Lower lobe of right lung (tissue), 2 donors: ENCODE measurements at regions not wholly inside any gene's neighbourhood (a gene's known extent, or its start where the extent isn't known, plus 50 kb on each side); places are given as distances from the start of the nearest gene placed in this dataset.

Source experiments
- ATAC-seq, 2 donors: fragments of 200-7000 bp; cut with Tn5 transposase; one replicate each; pipeline ENCODE4 v1.9.1; 2020 to 2022; ENCODE audit warnings: mild to moderate bottlenecking in 2 of 2, moderate library complexity in 2 of 2
- DNase-seq: peaks from one replicate; pipeline ENCODE4 v3.0.0-alpha.2; 2020
- H3K27ac ChIP-seq: fragments of 200-600 bp; one replicate; pipeline ENCODE4 v1.8.0; 2022
- H3K27me3 ChIP-seq: fragments of 200-600 bp; one replicate; pipeline ENCODE4 v1.8.0; 2022; ENCODE audit warnings: low read depth
- H3K36me3 ChIP-seq: fragments of 200-600 bp; one replicate; pipeline ENCODE4 v1.8.0; 2022; ENCODE audit warnings: mild to moderate bottlenecking
- H3K4me1 ChIP-seq: fragments of 200-600 bp; one replicate; pipeline ENCODE4 v1.8.0; 2022
- H3K4me3 ChIP-seq: fragments of 200-600 bp; one replicate; pipeline ENCODE4 v1.8.0; 2022; ENCODE audit warnings: mild to moderate bottlenecking
- H3K9me3 ChIP-seq: fragments of 200-600 bp; one replicate; pipeline ENCODE4 v1.8.0; 2022
- CTCF ChIP-seq: fragments of 200-600 bp; IDR thresholded peaks from one replicate; pipeline ENCODE4 v1.8.0; 2022; ENCODE audit warnings: antibody characterized with exemption, mild to moderate bottlenecking
- intact Hi-C: fragments of 100-400 bp; cut with DNase I; formaldehyde crosslinking; loops from one replicate; pipeline ENCODE4 v1.11.0; 2022
- donor health status: DM: no; HTN: yes; CAD: no; lungs with severe emphysema.

- Histone ChIP-seq H3K36me3 (no peaks in the 10 kb centered on the region), H3K4me1 (no peaks in the 10 kb centered on the region), H3K27ac (no peak overlapping the region), H3K4me3 (no peak overlapping the region), H3K27me3 (no peaks in the 10 kb centered on the region), H3K9me3 (no peaks in the 10 kb centered on the region)
- no peak for TF ChIP-seq CTCF
- intact Hi-C loops, result no loop called here
- DNase-seq (no peak), ATAC-seq (no peak)
Measured at GRCh38 chr17:33940769-33941370, 314.2 kb upstream of the CCL2 start.

GRCh38 chr17:33941744-33942143 is 313.3 kb upstream of the CCL2 start:
- DNase-seq (no peak), ATAC-seq (no peak)
- TF ChIP-seq CTCF, result no peak
- Histone ChIP-seq H3K9me3 (no peaks in the 10 kb centered on the region), H3K4me1 (no peaks in the 10 kb centered on the region), H3K27me3 (no peaks in the 10 kb centered on the region), H3K4me3 (no peak overlapping the region), H3K36me3 (no peaks in the 10 kb centered on the region), H3K27ac (no peak overlapping the region)
- intact Hi-C loops, result no loop called here

GRCh38 chr17:33942414-33942813 is 312.7 kb upstream of the CCL2 start:
- H3K9me3 ChIP-seq, result no peaks in the 10 kb centered on the region
- DNase-seq, result no peak
- no peak for TF ChIP-seq CTCF
- intact Hi-C loops, result no loop called here
- H3K4me3 ChIP-seq, result no peak overlapping the region
- no peaks in the 10 kb centered on the region for H3K36me3 ChIP-seq
- H3K27me3 ChIP-seq, result no peaks in the 10 kb centered on the region
- ATAC-seq, result no peak
- no peak overlapping the region for H3K27ac ChIP-seq
- no peaks in the 10 kb centered on the region for H3K4me1 ChIP-seq

- H3K27ac ChIP-seq, result no peak overlapping the region
- no peaks in the 10 kb centered on the region for H3K27me3 ChIP-seq
- TF ChIP-seq CTCF, result no peak
- intact Hi-C loops, result no loop called here
- no peaks in the 10 kb centered on the region for H3K9me3 ChIP-seq
- no peaks in the 10 kb centered on the region for H3K4me1 ChIP-seq
- H3K4me3 ChIP-seq, result no peak overlapping the region
- no peaks in the 10 kb centered on the region for H3K36me3 ChIP-seq
- DNase-seq (no peak), ATAC-seq (no peak)
Measured at GRCh38 chr17:33944412-33944811, 310.7 kb upstream of the CCL2 start.

GRCh38 chr17:33944826-33945225 is 310.3 kb upstream of the CCL2 start:
- H3K4me3 ChIP-seq, result no peak overlapping the region
- no peak overlapping the region for H3K27ac ChIP-seq
- intact Hi-C loops, result no loop called here
- H3K27me3 ChIP-seq, result no peaks in the 10 kb centered on the region
- no peaks in the 10 kb centered on the region for H3K36me3 ChIP-seq
- no peak for TF ChIP-seq CTCF
- no peaks in the 10 kb centered on the region for H3K4me1 ChIP-seq
- no peaks in the 10 kb centered on the region for H3K9me3 ChIP-seq
- DNase-seq (no peak), ATAC-seq (no peak)
